Naive thymus-derived CD4-positive, alpha-beta T cell (primary cell): ENCODE measurements at regions not wholly inside any gene's neighbourhood (a gene's known extent, or its start where the extent isn't known, plus 50 kb on each side); places are given as distances from the start of the nearest gene placed in this dataset.

Source experiments
- ATAC-seq: fragments of 150-1000 bp; cut with Tn5 transposase; 2 replicates; pipeline ENCODE4 v1.10.0; 2021; ENCODE audit warnings: mild to moderate bottlenecking, moderate library complexity
- CTCF ChIA-PET: fragments of 350-600 bp; sonication (Branson Sonifier 250); formaldehyde crosslinking; loops from one replicate; lab custom pipeline; 2021; ENCODE audit warnings: antibody characterized with exemption; lab: Charles Lee
- POLR2A ChIA-PET: fragments of 350-600 bp; sonication (Branson Sonifier 250); formaldehyde crosslinking; loops from one replicate; lab custom pipeline; 2021; ENCODE audit warnings: antibody characterized with exemption, inconsistent platforms; lab: Charles Lee
- DNase-seq, 9 donors: peaks; one replicate each; pipeline versions ENCODE4 v3.0.0 to v3.0.0-alpha.2; 2020 to 2022; ENCODE audit warnings: mixed read lengths in 1 of 9
- H3K27ac ChIP-seq: one replicate; pipeline ENCODE4 v1.7.0; 2013; ENCODE audit warnings: mild to moderate bottlenecking, low read depth, low read length, moderate library complexity
- H3K27me3 ChIP-seq, 2 donors: one replicate each; pipeline ENCODE4 v1.7.0; 2013; ENCODE audit warnings: low read length in 2 of 2, mild to moderate bottlenecking in 2 of 2, moderate library complexity in 2 of 2; ENCODE audit not compliant: control insufficient read depth in 2 of 2, insufficient read depth in 2 of 2
- H3K36me3 ChIP-seq, 3 experiments: 1 replicate in 2 of 3; 2 replicates in 1 of 3; pipeline ENCODE4 v1.7.0; 2013; ENCODE audit warnings: low read length in 3 of 3, mild to moderate bottlenecking in 3 of 3, moderate library complexity in 1 of 3; ENCODE audit not compliant: insufficient read depth in 3 of 3, control insufficient read depth in 2 of 3
- H3K4me1 ChIP-seq, 2 donors: one replicate each; pipeline ENCODE4 v1.7.0; 2013; ENCODE audit warnings: low read length in 2 of 2, mild to moderate bottlenecking in 2 of 2, moderate library complexity in 1 of 2; ENCODE audit not compliant: control insufficient read depth in 2 of 2, insufficient read depth in 2 of 2
- H3K4me3 ChIP-seq: 2 replicates; pipeline ENCODE4 v1.7.0; 2013; ENCODE audit warnings: mild to moderate bottlenecking, low read length
- H3K9me3 ChIP-seq, 3 experiments: 1 replicate in 2 of 3; 2 replicates in 1 of 3; pipeline ENCODE4 v1.7.0; 2013; ENCODE audit warnings: low read length in 3 of 3; ENCODE audit not compliant: control insufficient read depth in 2 of 3
- H3K27ac Mint-ChIP-seq, 9 donors: one replicate each; pipeline ENCODE4 v1.8.0; 2020 to 2022; ENCODE audit warnings: mixed read lengths in 9 of 9, mild to moderate bottlenecking in 8 of 9, moderate library complexity in 5 of 9, inconsistent platforms in 2 of 9
- H3K27me3 Mint-ChIP-seq, 5 donors: one replicate each; pipeline ENCODE4 v1.8.0; 2021 to 2022; ENCODE audit warnings: mixed read lengths in 5 of 5, mild to moderate bottlenecking in 1 of 5
- H3K36me3 Mint-ChIP-seq, 5 donors: one replicate each; pipeline ENCODE4 v1.8.0; 2020 to 2022; ENCODE audit warnings: mixed read lengths in 5 of 5, mild to moderate bottlenecking in 3 of 5, inconsistent platforms in 1 of 5
- H3K4me1 Mint-ChIP-seq, 7 donors: one replicate each; pipeline ENCODE4 v1.8.0; 2020 to 2022; ENCODE audit warnings: mixed read lengths in 7 of 7, mild to moderate bottlenecking in 3 of 7, inconsistent platforms in 1 of 7
- H3K4me3 Mint-ChIP-seq, 10 donors: one replicate each; pipeline ENCODE4 v1.8.0; 2020 to 2022; ENCODE audit warnings: mild to moderate bottlenecking in 10 of 10, mixed read lengths in 10 of 10, moderate library complexity in 6 of 10, inconsistent platforms in 2 of 10
- H3K9me3 Mint-ChIP-seq, 11 donors: one replicate each; pipeline ENCODE4 v1.8.0; 2020 to 2022; ENCODE audit warnings: mixed read lengths in 11 of 11, mild to moderate bottlenecking in 4 of 11, inconsistent platforms in 1 of 11, moderate library complexity in 1 of 11
- intact Hi-C, 2 donors: fragments of 100-400 bp; cut with micrococcal nuclease; formaldehyde crosslinking; loops; one replicate each; pipeline ENCODE4 v1.15.1; 2023

DNA sequence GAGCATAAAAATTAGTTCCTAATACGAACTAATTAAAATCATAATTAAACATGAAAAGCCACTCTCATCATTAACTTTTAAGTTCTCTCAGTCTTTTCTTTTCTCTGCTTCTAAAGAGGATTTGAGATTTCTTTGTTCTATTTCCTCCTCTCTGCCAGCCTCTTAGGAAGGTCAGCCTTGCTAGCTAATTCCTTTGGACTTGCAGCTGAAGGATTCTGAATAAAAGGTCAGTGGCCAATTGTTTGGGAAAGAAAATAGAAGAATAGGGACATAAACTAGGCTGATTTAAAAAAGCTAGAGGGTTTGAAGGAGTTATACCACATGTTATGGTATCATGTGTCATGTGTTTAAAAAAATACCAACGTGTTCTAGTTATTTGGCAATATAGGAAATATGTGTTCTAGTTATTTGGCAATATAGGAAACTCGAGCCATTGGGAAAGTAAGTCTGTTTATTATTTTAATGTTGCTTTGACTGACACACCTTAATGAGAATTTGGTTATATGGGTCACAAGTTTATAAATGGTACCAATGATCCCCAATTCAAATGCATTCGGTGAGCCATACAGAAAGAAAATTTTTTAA is 1668.7 kb upstream of the PCDH7 start:
- Histone ChIP-seq H3K4me1 (no peaks in the 10 kb centered on the region), H3K36me3 (no peaks in the 10 kb centered on the region), H3K4me3 (no peak overlapping the region), H3K9me3 (no peaks in the 10 kb centered on the region), H3K27ac (no peak overlapping the region), H3K27me3 (no peaks in the 10 kb centered on the region)
- Mint-ChIP-seq H3K36me3 (no peaks in the 10 kb centered on the region), H3K9me3 (peaks cover 1 to 31% (median 7%) of the 10 kb centered on the region in 11 donors), H3K27me3 (no peaks in the 10 kb centered on the region), H3K4me3 (no peak overlapping the region), H3K27ac (no peak overlapping the region), H3K4me1 (no peaks in the 10 kb centered on the region)
- DNase-seq (no peak), ATAC-seq (no peak)
- POLR2A ChIA-PET: no interaction called here
- intact Hi-C loops: no loop called here
- CTCF ChIA-PET: no interaction called here

DNA sequence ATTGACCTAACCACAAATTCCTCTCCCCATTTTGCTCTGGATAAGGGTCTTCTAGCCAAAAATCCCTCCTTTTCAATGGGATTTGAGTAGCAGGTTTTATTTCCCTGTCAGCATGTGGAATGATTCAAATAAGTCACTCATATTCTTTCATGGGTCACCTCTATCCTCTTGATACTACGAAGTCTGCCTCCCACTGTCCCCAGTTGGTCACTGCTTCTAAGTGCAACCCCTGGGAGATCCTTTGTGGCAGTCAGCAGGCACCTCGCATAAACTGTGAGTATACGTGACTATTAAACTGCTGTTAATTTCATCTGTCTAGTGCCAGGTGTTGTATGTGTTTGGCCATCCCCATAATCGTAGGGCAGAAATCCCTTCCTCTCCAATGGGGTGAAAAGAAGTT is 1667.9 kb upstream of the PCDH7 start:
- no peaks in the 10 kb centered on the region for H3K27me3 ChIP-seq
- H3K4me3 ChIP-seq: no peak overlapping the region
- Mint-ChIP-seq H3K4me1 (no peaks in the 10 kb centered on the region), H3K9me3 (peaks cover 1 to 24% (median 6%) of the 10 kb centered on the region in 11 donors), H3K4me3 (no peak overlapping the region), H3K27me3 (no peaks in the 10 kb centered on the region), H3K27ac (no peak overlapping the region), H3K36me3 (no peaks in the 10 kb centered on the region)
- no peaks in the 10 kb centered on the region for H3K4me1 ChIP-seq
- DNase-seq (no peak), ATAC-seq (no peak)
- CTCF ChIA-PET: no interaction called here
- intact Hi-C loops: no loop called here
- POLR2A ChIA-PET: no interaction called here
- no peaks in the 10 kb centered on the region for H3K9me3 ChIP-seq
- no peak overlapping the region for H3K27ac ChIP-seq
- no peaks in the 10 kb centered on the region for H3K36me3 ChIP-seq

DNA sequence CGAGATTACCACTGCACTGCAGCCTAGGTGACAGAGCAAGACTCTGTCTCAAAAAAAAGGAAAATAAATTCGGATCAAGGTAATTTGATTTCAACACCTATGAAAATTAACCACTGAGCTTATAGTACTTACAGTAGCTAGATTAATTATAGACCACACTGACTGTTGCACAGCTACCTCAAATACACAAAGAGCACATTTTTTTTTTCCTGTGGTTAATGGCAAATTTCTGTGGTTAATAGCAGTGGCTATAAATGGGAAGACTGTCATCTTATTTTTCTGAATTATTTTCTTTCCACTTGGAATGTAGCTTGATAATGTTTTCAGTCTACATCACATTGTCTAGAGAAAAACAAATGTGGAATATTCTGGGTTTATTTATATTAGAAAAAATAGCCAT is 1661.6 kb upstream of the PCDH7 start:
- ATAC-seq: no peak
- Histone ChIP-seq H3K27ac (no peak overlapping the region), H3K4me3 (no peak overlapping the region), H3K9me3 (no peaks in the 10 kb centered on the region), H3K36me3 (no peaks in the 10 kb centered on the region), H3K4me1 (no peaks in the 10 kb centered on the region), H3K27me3 (no peaks in the 10 kb centered on the region)
- H3K27ac Mint-ChIP-seq: no peak overlapping the region
- H3K27me3 Mint-ChIP-seq: no peaks in the 10 kb centered on the region
- intact Hi-C loops: no loop called here
- H3K4me3 Mint-ChIP-seq: no peak overlapping the region
- peaks cover 0 to 11% (median 3%) of the 10 kb centered on the region in 11 donors for H3K9me3 Mint-ChIP-seq
- no peaks in the 10 kb centered on the region for H3K4me1 Mint-ChIP-seq
- CTCF ChIA-PET: no interaction called here
- H3K36me3 Mint-ChIP-seq: no peaks in the 10 kb centered on the region
- DNase-seq: no peak
- POLR2A ChIA-PET: no interaction called here

DNA sequence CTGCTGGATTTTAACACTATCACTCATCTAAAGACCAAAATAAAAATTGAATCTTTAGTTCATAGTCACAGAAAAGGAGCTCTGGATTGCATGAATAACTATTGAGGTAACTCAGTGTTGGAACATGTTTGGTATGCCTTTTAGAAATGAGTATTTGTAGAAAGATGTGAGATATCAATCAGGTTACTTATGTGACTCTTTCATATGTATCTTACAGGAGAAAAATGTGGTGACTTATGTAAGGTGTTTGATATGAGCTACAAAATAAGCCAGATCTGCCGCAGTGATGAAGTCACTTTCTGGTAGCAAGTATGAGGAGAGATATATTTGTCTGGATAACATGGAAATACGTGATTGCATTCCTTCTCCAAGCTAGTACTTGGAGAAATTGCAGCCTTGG is 1653.3 kb upstream of the PCDH7 start:
- Histone ChIP-seq H3K36me3 (no peaks in the 10 kb centered on the region), H3K4me1 (no peaks in the 10 kb centered on the region), H3K9me3 (no peaks in the 10 kb centered on the region), H3K4me3 (no peak overlapping the region), H3K27me3 (no peaks in the 10 kb centered on the region), H3K27ac (no peak overlapping the region)
- POLR2A ChIA-PET: no interaction called here
- no peaks in the 10 kb centered on the region for H3K4me1 Mint-ChIP-seq
- no peak overlapping the region for H3K4me3 Mint-ChIP-seq
- CTCF ChIA-PET: no interaction called here
- ATAC-seq: no peak
- intact Hi-C loops: no loop called here
- no peaks in the 10 kb centered on the region for H3K27me3 Mint-ChIP-seq
- peaks cover 2 to 41% (median 7%) of the 10 kb centered on the region in 11 donors for H3K9me3 Mint-ChIP-seq
- DNase-seq: no peak
- no peak overlapping the region for H3K27ac Mint-ChIP-seq
- no peaks in the 10 kb centered on the region for H3K36me3 Mint-ChIP-seq

DNA sequence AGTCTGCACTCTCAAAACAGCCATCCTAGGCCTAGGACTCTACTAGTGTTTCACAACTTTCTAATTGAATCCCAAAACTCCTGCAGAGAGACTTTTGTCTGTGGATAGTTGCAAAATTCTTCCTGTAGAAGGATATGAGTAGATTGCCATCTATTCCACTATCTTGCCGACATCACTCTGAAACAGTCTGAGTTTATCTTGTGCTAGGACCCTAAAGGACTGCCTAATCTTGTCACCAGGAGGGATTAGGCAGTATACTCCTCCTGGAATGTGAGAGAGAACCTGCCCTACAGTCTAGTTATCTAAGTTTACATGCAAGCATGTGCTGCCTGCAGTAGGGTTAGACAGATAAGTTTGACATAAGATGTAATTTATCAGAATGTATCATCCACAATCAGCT is 1646.6 kb upstream of the PCDH7 start:
- H3K27me3 ChIP-seq: no peaks in the 10 kb centered on the region
- CTCF ChIA-PET: no interaction called here
- H3K27ac ChIP-seq: no peak overlapping the region
- POLR2A ChIA-PET: no interaction called here
- no peak overlapping the region for H3K4me3 ChIP-seq
- Mint-ChIP-seq H3K4me3 (no peak overlapping the region), H3K4me1 (no peaks in the 10 kb centered on the region), H3K9me3 (peaks cover 5 to 55% (median 12%) of the 10 kb centered on the region in 11 donors), H3K27ac (no peak overlapping the region), H3K27me3 (no peaks in the 10 kb centered on the region), H3K36me3 (no peaks in the 10 kb centered on the region)
- peaks cover 0 to 16% (median 6%) of the 10 kb centered on the region in 3 experiments for H3K9me3 ChIP-seq
- H3K4me1 ChIP-seq: no peaks in the 10 kb centered on the region
- intact Hi-C loops: no loop called here
- no peak for ATAC-seq
- DNase-seq: no peak
- H3K36me3 ChIP-seq: no peaks in the 10 kb centered on the region

DNA sequence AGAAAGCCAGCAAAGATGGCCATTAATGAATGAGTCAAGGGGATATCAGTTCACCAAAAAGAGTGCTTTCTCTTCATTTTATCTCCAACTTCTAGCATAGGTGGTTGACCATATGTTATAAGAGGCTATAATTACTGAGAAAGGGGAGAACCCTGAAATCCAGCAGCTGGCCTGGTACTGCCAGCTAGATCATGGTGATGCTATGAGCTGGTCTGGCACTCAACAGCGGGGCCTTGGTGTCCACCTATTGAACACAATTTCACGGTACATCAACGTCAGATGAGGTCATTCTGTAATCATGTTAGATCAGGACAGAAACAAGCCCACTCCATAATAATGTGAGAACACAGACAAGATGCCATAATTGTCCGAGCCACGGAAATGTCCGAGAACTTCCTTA is 1644.8 kb upstream of the PCDH7 start:
- intact Hi-C loops: no loop called here
- H3K4me3 Mint-ChIP-seq: no peak overlapping the region
- H3K27me3 Mint-ChIP-seq: no peaks in the 10 kb centered on the region
- Histone ChIP-seq H3K27ac (no peak overlapping the region), H3K27me3 (no peaks in the 10 kb centered on the region), H3K9me3 (peaks cover 0 to 16% (median 6%) of the 10 kb centered on the region in 3 experiments), H3K4me3 (no peak overlapping the region), H3K36me3 (no peaks in the 10 kb centered on the region), H3K4me1 (no peaks in the 10 kb centered on the region)
- ChIA-PET CTCF (no interaction called here), POLR2A (no interaction called here)
- H3K36me3 Mint-ChIP-seq: no peaks in the 10 kb centered on the region
- no peak for DNase-seq
- H3K9me3 Mint-ChIP-seq: peaks cover 3 to 38% (median 9%) of the 10 kb centered on the region in 11 donors
- no peak for ATAC-seq
- no peaks in the 10 kb centered on the region for H3K4me1 Mint-ChIP-seq
- no peak overlapping the region for H3K27ac Mint-ChIP-seq

DNA sequence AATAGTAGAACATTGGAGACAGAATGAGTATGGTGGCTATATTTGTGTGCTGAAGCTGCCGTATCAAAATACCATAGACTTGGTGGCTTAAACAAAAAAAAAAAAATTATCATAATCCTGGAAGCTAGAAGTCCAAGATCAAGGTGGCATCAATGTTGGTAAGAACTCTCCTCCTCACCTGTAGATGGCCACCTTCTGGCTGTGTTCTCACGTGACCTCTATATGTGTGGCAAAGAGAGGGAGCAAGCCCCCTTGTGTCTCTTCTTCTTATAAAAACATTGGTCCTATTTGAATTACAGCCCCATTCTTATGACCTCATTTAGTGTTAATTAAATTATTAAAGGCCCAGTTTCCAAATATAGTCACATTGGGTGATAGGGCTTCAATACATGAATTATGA is 1640.9 kb upstream of the PCDH7 start:
- Mint-ChIP-seq H3K27ac (no peak overlapping the region), H3K4me3 (no peak overlapping the region), H3K36me3 (no peaks in the 10 kb centered on the region), H3K4me1 (no peaks in the 10 kb centered on the region), H3K27me3 (no peaks in the 10 kb centered on the region), H3K9me3 (peaks cover 0 to 11% (median 2%) of the 10 kb centered on the region in 11 donors)
- Histone ChIP-seq H3K27me3 (no peaks in the 10 kb centered on the region), H3K4me1 (no peaks in the 10 kb centered on the region), H3K9me3 (no peaks in the 10 kb centered on the region), H3K36me3 (no peaks in the 10 kb centered on the region), H3K4me3 (no peak overlapping the region), H3K27ac (no peak overlapping the region)
- ATAC-seq (no peak), DNase-seq (no peak)
- CTCF ChIA-PET: no interaction called here
- POLR2A ChIA-PET: no interaction called here
- intact Hi-C loops: no loop called here
